ENCODE measurements at regions not wholly inside any gene's neighbourhood (a gene's known extent, or its start where the extent isn't known, plus 50 kb on each side); places are given as distances from the start of the nearest gene placed in this dataset.

DNA sequence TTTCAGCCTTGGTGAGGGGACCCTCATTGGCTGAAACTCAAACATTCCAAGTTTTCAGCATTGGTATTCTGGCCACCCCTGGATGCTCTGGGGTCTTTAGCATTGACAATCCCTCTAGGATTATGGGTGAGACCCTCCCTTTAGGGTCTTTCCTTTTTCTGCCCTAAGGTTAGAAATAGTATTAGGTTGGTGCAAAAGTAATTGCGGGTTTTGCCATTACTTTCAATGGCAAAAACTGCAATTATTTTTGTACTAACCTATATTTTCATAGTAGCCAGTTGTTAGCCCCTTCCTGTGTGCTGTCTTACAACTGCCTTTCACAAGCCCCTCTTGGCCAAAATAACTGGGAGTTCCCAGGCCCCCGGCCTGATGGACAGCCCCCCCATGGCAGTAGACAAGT lies 648.4 kb downstream of the PTPRU start:
- TF ChIP-seq POLR2A (IDR thresholded peaks at IDR 0.05; ENCODE audit: low read depth, low read length) (no peak), TAF1 (IDR thresholded peaks at IDR 0.05; ENCODE audit: borderline replicate concordance, low read depth, low read length) (no peak)
